ENCODE measurements at regions not wholly inside any gene's neighbourhood (a gene's known extent, or its start where the extent isn't known, plus 50 kb on each side); places are given as distances from the start of the nearest gene placed in this dataset.

DNA sequence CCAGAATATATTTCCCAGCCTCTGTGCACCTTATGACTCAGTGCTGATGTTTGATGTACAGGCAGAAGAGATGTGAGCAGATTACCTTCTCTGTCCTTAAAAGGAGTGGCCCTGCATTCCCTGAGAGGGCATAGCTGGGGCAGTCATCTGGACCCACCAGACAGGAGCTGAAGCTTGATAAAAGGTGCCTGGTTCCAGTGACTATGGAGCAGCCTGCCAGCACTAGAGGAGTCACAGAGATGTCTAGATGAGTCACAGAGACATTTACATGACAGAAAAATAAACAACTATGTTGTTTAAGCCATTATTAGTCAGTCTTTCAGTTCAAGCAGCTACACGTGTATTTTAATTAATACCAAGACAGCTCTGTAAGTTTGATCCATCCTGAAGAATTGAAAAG, 237.1 kb upstream of the MOCS1 start:
- DNase-seq (ENCODE audit: low read depth), result no peak
- TF ChIP-seq, protein P1, sequence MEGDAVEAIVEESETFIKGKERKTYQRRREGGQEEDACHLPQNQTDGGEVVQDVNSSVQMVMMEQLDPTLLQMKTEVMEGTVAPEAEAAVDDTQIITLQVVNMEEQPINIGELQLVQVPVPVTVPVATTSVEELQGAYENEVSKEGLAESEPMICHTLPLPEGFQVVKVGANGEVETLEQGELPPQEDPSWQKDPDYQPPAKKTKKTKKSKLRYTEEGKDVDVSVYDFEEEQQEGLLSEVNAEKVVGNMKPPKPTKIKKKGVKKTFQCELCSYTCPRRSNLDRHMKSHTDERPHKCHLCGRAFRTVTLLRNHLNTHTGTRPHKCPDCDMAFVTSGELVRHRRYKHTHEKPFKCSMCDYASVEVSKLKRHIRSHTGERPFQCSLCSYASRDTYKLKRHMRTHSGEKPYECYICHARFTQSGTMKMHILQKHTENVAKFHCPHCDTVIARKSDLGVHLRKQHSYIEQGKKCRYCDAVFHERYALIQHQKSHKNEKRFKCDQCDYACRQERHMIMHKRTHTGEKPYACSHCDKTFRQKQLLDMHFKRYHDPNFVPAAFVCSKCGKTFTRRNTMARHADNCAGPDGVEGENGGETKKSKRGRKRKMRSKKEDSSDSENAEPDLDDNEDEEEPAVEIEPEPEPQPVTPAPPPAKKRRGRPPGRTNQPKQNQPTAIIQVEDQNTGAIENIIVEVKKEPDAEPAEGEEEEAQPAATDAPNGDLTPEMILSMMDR (IDR thresholded peaks at IDR 0.05; ENCODE audit: insufficient read depth, low read depth, low read length), result no peak
- H3K4me3 ChIP-seq (ENCODE audit: low read depth, low read length), result no peak overlapping the region

DNA sequence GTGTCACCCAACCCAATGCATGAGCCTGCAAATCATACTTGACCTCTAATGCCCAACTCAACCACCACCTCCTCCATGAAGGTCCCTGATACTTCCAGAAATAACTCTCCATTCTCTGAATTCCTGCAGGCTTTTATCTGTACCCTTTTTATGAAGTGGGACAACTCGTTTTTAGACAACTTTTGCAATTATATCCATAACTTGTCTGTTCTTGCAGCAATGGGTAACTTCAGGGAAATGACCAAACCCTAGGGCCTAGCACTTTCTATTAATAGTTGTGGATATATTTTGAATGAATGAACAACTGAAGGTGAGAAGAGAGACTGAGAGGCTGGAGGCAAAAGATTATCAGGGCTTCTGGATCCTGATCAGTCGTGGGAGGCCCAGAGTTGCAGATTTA, 236.6 kb upstream of the MOCS1 start:
- DNase-seq (ENCODE audit: low read depth), result no peak
- H3K4me3 ChIP-seq (ENCODE audit: low read depth, low read length), result no peak overlapping the region
- TF ChIP-seq, protein P1 (IDR thresholded peaks at IDR 0.05; ENCODE audit: insufficient read depth, low read depth, low read length), result no peak

DNA sequence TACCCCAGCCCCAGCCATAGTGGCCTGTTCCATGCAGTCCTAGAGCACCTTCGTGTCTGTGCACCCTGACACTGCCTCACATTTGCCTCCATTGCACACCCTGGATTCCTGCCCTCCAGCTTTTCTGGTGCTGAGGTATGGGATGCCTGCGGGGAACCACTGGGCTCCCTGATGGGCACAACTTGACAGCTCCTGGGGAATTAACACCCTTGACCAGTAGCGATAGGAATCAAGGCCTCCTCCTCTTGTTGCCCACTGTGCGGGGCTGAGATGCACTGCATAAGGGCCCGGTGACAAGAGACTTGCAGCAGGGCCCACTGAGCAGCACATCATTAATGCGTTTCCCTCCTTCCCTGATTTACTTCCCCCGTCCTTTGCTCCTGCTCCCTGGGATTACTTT, 235.6 kb upstream of the MOCS1 start:
- H3K4me3 ChIP-seq (ENCODE audit: low read depth, low read length), result no peak overlapping the region
- no peak for DNase-seq (ENCODE audit: low read depth)
- TF ChIP-seq, protein P1 (IDR thresholded peaks at IDR 0.05; ENCODE audit: insufficient read depth, low read depth, low read length), result no peak

DNA sequence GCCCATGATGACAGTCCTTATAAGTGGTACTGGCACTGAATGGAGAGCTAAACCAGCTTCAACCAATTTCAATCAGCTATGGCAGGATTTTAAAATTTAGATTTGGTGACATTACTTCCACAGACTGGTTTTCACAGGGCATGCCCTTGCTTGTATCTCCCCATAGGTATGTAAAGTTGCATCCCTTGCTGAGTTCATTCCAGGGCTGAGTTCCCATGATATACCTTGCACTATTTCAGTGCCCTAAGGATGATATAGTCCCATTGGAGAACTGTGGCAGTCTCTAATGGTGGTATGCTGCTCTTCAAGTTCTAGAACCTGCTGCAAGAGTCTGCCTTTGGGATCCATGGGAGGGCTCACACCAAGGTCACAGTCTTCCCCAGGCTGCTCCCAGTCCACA, 232.7 kb upstream of the MOCS1 start:
- no peak overlapping the region for H3K4me3 ChIP-seq (ENCODE audit: low read depth, low read length)
- DNase-seq (ENCODE audit: low read depth), result no peak
- TF ChIP-seq, protein P1 (IDR thresholded peaks at IDR 0.05; ENCODE audit: insufficient read depth, low read depth, low read length), result no peak

DNA sequence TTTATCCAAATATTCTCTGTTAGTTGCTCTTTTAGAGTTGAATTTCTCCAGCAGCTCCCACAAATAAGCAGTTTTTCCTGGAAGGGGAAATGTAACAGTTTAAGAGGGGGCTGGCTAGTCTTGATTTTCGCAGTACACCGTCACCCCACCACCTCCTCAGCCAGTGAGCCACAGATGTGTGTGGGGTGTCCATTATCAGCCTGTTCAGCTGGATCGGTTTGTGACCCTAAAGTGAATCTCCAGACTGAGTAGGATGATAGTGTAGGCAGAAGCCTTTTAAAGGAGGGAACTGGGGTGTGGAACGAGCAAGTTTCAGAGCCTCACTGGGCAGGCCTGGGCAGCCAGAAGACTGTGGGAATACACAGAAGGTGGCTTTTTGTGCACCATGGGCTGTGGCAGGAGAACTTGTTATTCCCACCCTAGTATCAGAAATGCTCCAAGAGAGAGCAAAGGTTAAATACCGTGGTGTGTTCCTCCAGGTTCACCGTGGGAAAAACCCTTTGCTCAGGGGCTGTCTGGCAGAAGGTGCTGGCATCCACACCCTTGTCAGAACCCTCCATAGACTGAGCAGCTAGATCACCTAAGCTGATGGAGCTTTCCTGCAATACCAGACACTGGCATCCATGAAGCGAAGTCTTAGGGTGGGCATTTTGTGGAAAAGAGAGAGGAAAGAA, 230.9 kb upstream of the MOCS1 start:
- DNase-seq (ENCODE audit: low read depth), result no peak
- H3K4me3 ChIP-seq (ENCODE audit: low read depth, low read length), result no peak overlapping the region
- TF ChIP-seq, protein P1 (IDR thresholded peaks at IDR 0.05; ENCODE audit: insufficient read depth, low read depth, low read length), result no peak

DNA sequence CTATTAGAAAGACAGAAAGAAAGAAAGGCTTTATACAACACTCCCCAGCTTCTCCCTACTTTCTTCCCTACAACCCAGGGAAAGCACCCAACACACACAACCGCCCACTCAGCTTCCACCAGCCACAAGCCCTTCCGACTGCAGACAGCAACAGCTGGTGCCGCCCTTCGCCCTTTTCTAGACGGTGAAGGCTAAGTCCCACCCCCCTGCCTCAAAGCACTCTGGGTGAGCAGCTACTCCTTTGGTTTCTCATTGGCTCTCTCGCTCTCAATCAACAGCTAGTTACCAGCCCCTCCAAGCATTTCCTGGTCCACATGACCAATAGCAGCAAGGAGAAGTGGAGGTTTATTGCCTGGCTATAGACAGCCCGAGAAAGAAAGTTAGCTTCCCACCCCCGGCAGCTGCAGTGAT, 230.1 kb upstream of the MOCS1 start:
- TF ChIP-seq, protein P1 (IDR thresholded peaks at IDR 0.05; ENCODE audit: insufficient read depth, low read depth, low read length), result no peak
- no peak overlapping the region for H3K4me3 ChIP-seq (ENCODE audit: low read depth, low read length)
- no peak for DNase-seq (ENCODE audit: low read depth)

DNA sequence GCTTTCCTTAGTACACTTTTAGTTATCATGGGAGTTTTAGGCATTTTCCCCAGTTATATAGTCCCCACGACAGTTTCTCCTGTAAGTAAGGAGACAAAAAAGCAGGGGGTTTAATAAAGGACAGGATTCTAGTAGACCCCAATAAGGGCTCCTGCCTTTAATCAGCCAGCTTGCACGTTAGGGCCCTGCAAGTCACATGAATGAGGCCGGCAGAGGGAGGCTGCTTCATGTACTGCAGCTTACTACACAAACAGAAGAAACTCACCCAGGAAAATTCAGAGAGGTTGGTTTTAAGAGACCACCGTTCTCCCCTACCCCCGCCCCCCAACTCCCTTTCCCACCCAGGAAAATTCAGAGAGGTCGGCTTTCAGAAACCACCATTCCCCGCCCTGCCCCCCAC, 229.7 kb upstream of the MOCS1 start:
- no peak for DNase-seq (ENCODE audit: low read depth)
- TF ChIP-seq, protein P1 (IDR thresholded peaks at IDR 0.05; ENCODE audit: insufficient read depth, low read depth, low read length), result no peak
- no peak overlapping the region for H3K4me3 ChIP-seq (ENCODE audit: low read depth, low read length)
